ENCODE measurements at regions not wholly inside any gene's neighbourhood (a gene's known extent, or its start where the extent isn't known, plus 50 kb on each side); places are given as distances from the start of the nearest gene placed in this dataset.

GRCh38 chr7:17159500-17160037, 138.9 kb upstream of the AHR start:
- Histone ChIP-seq H4K20me1 (ENCODE audit: insufficient read depth) (no peaks in the 10 kb centered on the region), H3K27ac (ENCODE audit: low read length) (no peak overlapping the region), H3K9me2 (ENCODE audit: insufficient read depth, low read length) (no peaks in the 10 kb centered on the region), H3F3A (ENCODE audit: insufficient read depth, low read length, poor library complexity, severe bottlenecking) (no peaks in the 10 kb centered on the region), H3K36me3 (ENCODE audit: insufficient read depth, low read length) (no peaks in the 10 kb centered on the region), H3K4me3 (ENCODE audit: low read length) (no peak overlapping the region), H3K27me3 (ENCODE audit: insufficient read depth, low read depth, low read length) (no peaks in the 10 kb centered on the region), H3K9me3 (ENCODE audit: low read length) (no peaks in the 10 kb centered on the region), H3K4me2 (ENCODE audit: low read length) (no peak overlapping the region), H2AFZ (ENCODE audit: low read depth, low read length) (no peak overlapping the region), H3K79me2 (replicated peaks; ENCODE audit: insufficient read depth, low read length) (no peaks in the 10 kb centered on the region), H3K9ac (ENCODE audit: low read length) (no peak overlapping the region)
- TF ChIP-seq RAD21 (conservative IDR thresholded peaks at IDR 0.05) (no peak), POLR2AphosphoS5 (IDR thresholded peaks at IDR 0.05) (no peak), EP300 (conservative IDR thresholded peaks at IDR 0.05; ENCODE audit: poor library complexity, severe bottlenecking) (no peak), EZH2 (IDR thresholded peaks at IDR 0.05; ENCODE audit: borderline replicate concordance, insufficient read depth, low read length, poor library complexity, severe bottlenecking) (no peak), TAF1 (IDR thresholded peaks at IDR 0.05; ENCODE audit: low read depth) (no peak), REST (IDR thresholded peaks at IDR 0.05; ENCODE audit: borderline replicate concordance) (no peak), CTCF (IDR thresholded peaks at IDR 0.05; ENCODE audit: poor library complexity, severe bottlenecking) (no peak), SMC3 (conservative IDR thresholded peaks at IDR 0.05; ENCODE audit: poor library complexity) (no peak)

GRCh38 chr7:17166824-17167379, 131.6 kb upstream of the AHR start:
- Histone ChIP-seq H3F3A (ENCODE audit: insufficient read depth, low read length, poor library complexity, severe bottlenecking) (no peaks in the 10 kb centered on the region), H3K27ac (ENCODE audit: low read length) (no peak overlapping the region), H3K9me3 (ENCODE audit: low read length) (no peaks in the 10 kb centered on the region), H3K27me3 (ENCODE audit: insufficient read depth, low read depth, low read length) (no peaks in the 10 kb centered on the region), H3K9me2 (ENCODE audit: insufficient read depth, low read length) (no peaks in the 10 kb centered on the region), H2AFZ (ENCODE audit: low read depth, low read length) (no peak overlapping the region), H3K9ac (ENCODE audit: low read length) (no peak overlapping the region), H3K4me3 (ENCODE audit: low read length) (no peak overlapping the region), H3K4me2 (ENCODE audit: low read length) (no peak overlapping the region), H3K36me3 (ENCODE audit: insufficient read depth, low read length) (no peaks in the 10 kb centered on the region), H4K20me1 (ENCODE audit: insufficient read depth) (no peaks in the 10 kb centered on the region), H3K79me2 (replicated peaks; ENCODE audit: insufficient read depth, low read length) (no peaks in the 10 kb centered on the region)
- TF ChIP-seq EP300 (conservative IDR thresholded peaks at IDR 0.05; ENCODE audit: poor library complexity, severe bottlenecking) (no peak), POLR2AphosphoS5 (IDR thresholded peaks at IDR 0.05) (no peak), EZH2 (IDR thresholded peaks at IDR 0.05; ENCODE audit: borderline replicate concordance, insufficient read depth, low read length, poor library complexity, severe bottlenecking) (no peak), SMC3 (conservative IDR thresholded peaks at IDR 0.05; ENCODE audit: poor library complexity) (no peak), MXI1 (conservative IDR thresholded peaks at IDR 0.05; ENCODE audit: poor library complexity, severe bottlenecking) (no peak), RAD21 (conservative IDR thresholded peaks at IDR 0.05) (no peak)

Data from neural cell (in vitro differentiated cells).